ENCODE measurements at regions not wholly inside any gene's neighbourhood (a gene's known extent, or its start where the extent isn't known, plus 50 kb on each side); places are given as distances from the start of the nearest gene placed in this dataset.

- Mint-ChIP-seq H3K4me3 (no peak overlapping the region), H3K27me3 (ENCODE audit: insufficient read depth) (no peaks in the 10 kb centered on the region), H3K4me1 (peaks cover 12% of the 10 kb centered on the region), H3K36me3 (ENCODE audit: low read depth) (no peaks in the 10 kb centered on the region), H3K27ac (no peak overlapping the region), H3K9me3 (no peaks in the 10 kb centered on the region)
- Histone ChIP-seq H3K4me3 (ENCODE audit: low read length) (no peak overlapping the region), H3K9me3 (ENCODE audit: control insufficient read depth, low read length) (no peaks in the 10 kb centered on the region), H3K27me3 (ENCODE audit: control insufficient read depth, insufficient read depth, low read length, poor library complexity, severe bottlenecking) (no peaks in the 10 kb centered on the region), H3K4me1 (ENCODE audit: control insufficient read depth, insufficient read depth, low read length) (peaks cover 2% of the 10 kb centered on the region), H3K36me3 (ENCODE audit: control insufficient read depth, insufficient read depth, low read length) (no peaks in the 10 kb centered on the region), H3K27ac (ENCODE audit: low read depth, low read length) (no peak overlapping the region), H3K9ac (ENCODE audit: extremely low read depth, low read length, poor library complexity, severe bottlenecking) (no peak overlapping the region)
- no peak for DNase-seq
- TF ChIP-seq CTCF (conservative IDR thresholded peaks at IDR 0.05), result no peak
- 95 to 100% methylated on average over 1 of the region's 1 CpG for WGBS, 2 experiments (ENCODE audit: insufficient coverage in 1 of 2, insufficient read length in 1 of 2)
Observed at GRCh38 chr6:140854318-140854717, 1278.4 kb upstream of the GJE1 start.

GRCh38 chr6:140850438-140850837 is 1282.3 kb upstream of the GJE1 start:
- no peak for DNase-seq
- no peak overlapping the region for H3K4me3 Mint-ChIP-seq
- Histone ChIP-seq H3K36me3 (ENCODE audit: control insufficient read depth, insufficient read depth, low read length) (no peaks in the 10 kb centered on the region), H3K27ac (ENCODE audit: low read depth, low read length) (no peak overlapping the region), H3K4me3 (ENCODE audit: low read length) (no peak overlapping the region), H3K9me3 (ENCODE audit: control insufficient read depth, low read length) (no peaks in the 10 kb centered on the region), H3K4me1 (ENCODE audit: control insufficient read depth, insufficient read depth, low read length) (no peaks in the 10 kb centered on the region), H3K9ac (ENCODE audit: extremely low read depth, low read length, poor library complexity, severe bottlenecking) (no peak overlapping the region), H3K27me3 (ENCODE audit: control insufficient read depth, insufficient read depth, low read length, poor library complexity, severe bottlenecking) (no peaks in the 10 kb centered on the region)
- H3K27me3 Mint-ChIP-seq (ENCODE audit: insufficient read depth), result no peaks in the 10 kb centered on the region
- no peak for TF ChIP-seq CTCF (conservative IDR thresholded peaks at IDR 0.05)
- 96 to 100% methylated on average over 1 of the region's 1 CpG for WGBS, 2 experiments (ENCODE audit: insufficient coverage in 1 of 2, insufficient read length in 1 of 2)
- no peak overlapping the region for H3K27ac Mint-ChIP-seq
- no peaks in the 10 kb centered on the region for H3K36me3 Mint-ChIP-seq (ENCODE audit: low read depth)
- H3K9me3 Mint-ChIP-seq, result no peaks in the 10 kb centered on the region
- no peaks in the 10 kb centered on the region for H3K4me1 Mint-ChIP-seq

GRCh38 chr6:140849456-140849855 is 1283.3 kb upstream of the GJE1 start:
- WGBS, 2 experiments (ENCODE audit: insufficient coverage in 1 of 2, insufficient read length in 1 of 2), result 93% methylated on average over 1 of the region's 1 CpG; no CpG with 5 or more reads in 1 of the 2 experiments
- H3K27me3 Mint-ChIP-seq (ENCODE audit: insufficient read depth), result no peaks in the 10 kb centered on the region
- DNase-seq, result no peak

More at GRCh38 chr6:140849456-140849855, 1283.3 kb upstream of the GJE1 start:
- Mint-ChIP-seq H3K36me3 (ENCODE audit: low read depth) (no peaks in the 10 kb centered on the region), H3K4me3 (no peak overlapping the region), H3K4me1 (no peaks in the 10 kb centered on the region), H3K9me3 (no peaks in the 10 kb centered on the region), H3K27ac (no peak overlapping the region)
- Histone ChIP-seq H3K4me1 (ENCODE audit: control insufficient read depth, insufficient read depth, low read length) (no peaks in the 10 kb centered on the region), H3K9ac (ENCODE audit: extremely low read depth, low read length, poor library complexity, severe bottlenecking) (no peak overlapping the region), H3K27ac (ENCODE audit: low read depth, low read length) (no peak overlapping the region), H3K9me3 (ENCODE audit: control insufficient read depth, low read length) (no peaks in the 10 kb centered on the region), H3K36me3 (ENCODE audit: control insufficient read depth, insufficient read depth, low read length) (no peaks in the 10 kb centered on the region), H3K27me3 (ENCODE audit: control insufficient read depth, insufficient read depth, low read length, poor library complexity, severe bottlenecking) (no peaks in the 10 kb centered on the region), H3K4me3 (ENCODE audit: low read length) (no peak overlapping the region)
- no peak for TF ChIP-seq CTCF (conservative IDR thresholded peaks at IDR 0.05)

Data from endodermal cell (in vitro differentiated cells).